Brain microvascular endothelial cell (primary cell): ENCODE measurements at regions not wholly inside any gene's neighbourhood (a gene's known extent, or its start where the extent isn't known, plus 50 kb on each side); places are given as distances from the start of the nearest gene placed in this dataset.

Experiments used
- DNase-seq: peaks from one replicate; pipeline ENCODE4 v3.0.0-alpha.2; 2020
- H3K27ac ChIP-seq: fragments of 250-450 bp; sonication (Bioruptor Pico); 2 replicates; pipeline ENCODE4 v1.5.1; 2020; ENCODE audit warnings: mild to moderate bottlenecking, moderate library complexity
- H3K27me3 ChIP-seq: fragments of 250-450 bp; sonication (Bioruptor Pico); replicated peaks from 2 replicates; pipeline ENCODE4 v1.5.1; 2020; ENCODE audit warnings: mild to moderate bottlenecking
- H3K36me3 ChIP-seq: fragments of 250-450 bp; sonication (Bioruptor Pico); replicated peaks from 2 replicates; pipeline ENCODE4 v1.5.1; 2020; ENCODE audit warnings: mild to moderate bottlenecking
- H3K4me3 ChIP-seq: 2 replicates; pipeline ENCODE4 v1.5.1; 2011; ENCODE audit warnings: low read depth, mild to moderate bottlenecking, control low read depth, low read length, moderate library complexity
- CTCF ChIP-seq: IDR thresholded peaks from 2 replicates; pipeline ENCODE4 v1.5.1; 2011; ENCODE audit warnings: low read depth, mild to moderate bottlenecking, moderate library complexity, low read length, control low read depth, inconsistent platforms; ENCODE audit errors: missing control alignments
- in situ Hi-C: cut with HindIII; loops from 2 replicates; pipeline ENCODE4 v1.10.0; 2017; ENCODE audit warnings: low sequenced_read_pairs, low pct_ligation_motif_present

GRCh38 chr3:14275962-14276909 is 97.6 kb downstream of the LSM3 start:
- no peaks in the 10 kb centered on the region for H3K36me3 ChIP-seq
- H3K27ac ChIP-seq = no peak overlapping the region
- no peak for TF ChIP-seq CTCF
- in situ Hi-C loops = no loop called here
- DNase-seq = no peak
- no peak overlapping the region for H3K4me3 ChIP-seq
- H3K27me3 ChIP-seq = peaks cover 11% of the 10 kb centered on the region

GRCh38 chr3:14277557-14277956 is 98.9 kb downstream of the LSM3 start:
- Histone ChIP-seq H3K4me3 (no peak overlapping the region), H3K27ac (no peak overlapping the region), H3K36me3 (no peaks in the 10 kb centered on the region), H3K27me3 (peaks cover 11% of the 10 kb centered on the region)
- in situ Hi-C loops = no loop called here
- TF ChIP-seq CTCF = no peak
- no peak for DNase-seq

- no peak overlapping the region for H3K4me3 ChIP-seq
- no peak for DNase-seq
- TF ChIP-seq CTCF = no peak
- H3K36me3 ChIP-seq = no peaks in the 10 kb centered on the region
- no peak overlapping the region for H3K27ac ChIP-seq
- peaks cover 13% of the 10 kb centered on the region for H3K27me3 ChIP-seq
- in situ Hi-C loops = no loop called here
These were observed 99.7 kb downstream of the LSM3 start for GRCh38 chr3:14278265-14278798.

- Histone ChIP-seq H3K36me3 (no peaks in the 10 kb centered on the region), H3K4me3 (no peak overlapping the region), H3K27me3 (peaks cover 16% of the 10 kb centered on the region), H3K27ac (no peak overlapping the region)
- in situ Hi-C loops = no loop called here
- DNase-seq = no peak
- TF ChIP-seq CTCF = no peak
These were observed 100.4 kb downstream of the LSM3 start for GRCh38 chr3:14278799-14279625.

- DNase-seq = no peak
- TF ChIP-seq CTCF = no peak
- in situ Hi-C loops = no loop called here
These were observed 101.0 kb downstream of the LSM3 start for GRCh38 chr3:14279626-14280061.

More at GRCh38 chr3:14279626-14280061, 101.0 kb downstream of the LSM3 start:
- Histone ChIP-seq H3K27ac (no peak overlapping the region), H3K36me3 (no peaks in the 10 kb centered on the region), H3K4me3 (no peak overlapping the region), H3K27me3 (peaks cover 16% of the 10 kb centered on the region)
